Ovary (tissue), 7 donors: ENCODE measurements at regions not wholly inside any gene's neighbourhood (a gene's known extent, or its start where the extent isn't known, plus 50 kb on each side); places are given as distances from the start of the nearest gene placed in this dataset.

ENCODE experiments used
- DNase-seq, 5 donors: peaks; one replicate each; pipeline ENCODE4 v3.0.0-alpha.2; 2019 to 2020
- H3K27ac ChIP-seq, 2 donors: fragments of 200-600 bp; one replicate each; pipeline versions ENCODE4 v1.5.1 to v1.8.0; 2019 to 2022
- H3K27me3 ChIP-seq: fragments of 200-600 bp; one replicate; pipeline ENCODE4 v1.8.0; 2022
- H3K36me3 ChIP-seq: fragments of 200-600 bp; sonication (generic); one replicate; pipeline ENCODE4 v1.5.1; 2019
- H3K4me1 ChIP-seq: one replicate; pipeline ENCODE4 v1.8.1; 2013; ENCODE audit warnings: mild to moderate bottlenecking, moderate library complexity; ENCODE audit not compliant: insufficient read depth
- H3K4me3 ChIP-seq: fragments of 200-600 bp; sonication (generic); one replicate; pipeline ENCODE4 v1.5.1; 2017
- H3K9me3 ChIP-seq, 2 donors: fragments of 200-600 bp in 1 of 2; sonication (generic) in 1 of 2; one replicate each; pipeline versions ENCODE4 v1.5.1 to v1.8.1; 2013 to 2019; ENCODE audit warnings: mild to moderate bottlenecking in 1 of 2, moderate library complexity in 1 of 2
- EP300 ChIP-seq: sonication (generic); formaldehyde crosslinking; IDR thresholded peaks from one replicate; pipeline ENCODE4 v1.6.1; 2017; ENCODE audit warnings: antibody characterized with exemption
- POLR2A ChIP-seq: fragments of 450-650 bp; IDR thresholded peaks from one replicate; pipeline ENCODE4 v1.6.1; 2017; ENCODE audit warnings: antibody characterized with exemption, mild to moderate bottlenecking, moderate library complexity
- WGBS, 3 donors: extraction: QIAGEN DNeasy Blood & Tissue Kit in 1 of 3; methylation state at CpG; one replicate each; pipeline versions ENCODE4 v1.1.5 to v1.1.7; 2013 to 2017; 5-methylcytosine and 5-hydroxymethylcytosine counted together
- intact Hi-C, 4 donors: fragments of 100-400 bp; cut with DNase I; formaldehyde crosslinking; loops; one replicate each; pipeline versions ENCODE4 v1.11.0 to v1.15.1; 2022 to 2023
- TF ChIP-seq, protein P1 (sequence below), 3 donors: fragments of 450-650 bp in 2 of 3; fragments of 200-600 bp in 1 of 3; IDR thresholded peaks; one replicate each; pipeline versions ENCODE4 v1.5.1 to v1.8.0; 2016 to 2022; ENCODE audit warnings: antibody characterized with exemption in 3 of 3, mild to moderate bottlenecking in 1 of 3
- donor health status: DM: no; HTN: no; CAD: no; lungs with moderate emphysema.
- donor health status: DM: no; HTN: no; CAD: no.
- donor health status: Bipolar disorder and iron deficiency.
- donor health status: DM: no; HTN: no; CAD: no.
- donor health status: DM: yes; HTN: yes; CAD: no.

DNA sequence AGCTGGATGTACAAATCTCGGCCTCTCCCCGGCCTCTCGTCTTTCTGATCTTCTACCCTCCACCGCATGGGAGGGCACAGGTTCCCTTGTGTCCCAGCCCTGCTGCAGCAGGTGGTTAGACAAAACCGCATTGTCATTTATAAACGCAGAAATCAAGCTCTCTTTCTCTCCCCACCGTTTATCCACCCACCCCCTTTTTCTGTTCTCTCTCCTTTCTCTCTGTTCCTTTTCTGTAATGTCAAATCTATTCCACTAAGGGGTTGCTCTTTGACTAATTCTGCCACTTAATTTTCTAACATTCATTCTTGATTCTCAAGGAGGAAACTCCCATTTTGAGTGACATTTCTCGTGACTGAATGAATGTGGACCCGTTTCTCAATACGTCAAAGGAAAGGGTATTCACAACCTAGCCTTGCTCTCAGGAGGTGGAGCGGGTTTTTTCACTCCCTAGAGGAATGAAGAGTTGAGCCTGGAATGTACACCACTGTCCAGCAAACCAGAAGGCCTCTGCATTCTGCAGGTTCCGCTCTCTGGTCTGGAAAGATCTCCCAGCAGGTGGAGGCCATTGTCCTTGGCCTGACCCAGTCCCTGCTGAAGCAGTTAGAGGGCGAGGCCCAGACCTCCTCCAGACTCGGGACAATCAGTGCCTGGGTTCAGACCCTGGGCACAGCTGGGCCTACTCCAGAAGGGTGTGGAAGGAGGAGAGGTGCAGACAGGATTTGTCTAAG lies 70.9 kb upstream of the ENPP6 start:
- TF ChIP-seq POLR2A (no peak), EP300 (no peak)
- TF ChIP-seq, protein P1, sequence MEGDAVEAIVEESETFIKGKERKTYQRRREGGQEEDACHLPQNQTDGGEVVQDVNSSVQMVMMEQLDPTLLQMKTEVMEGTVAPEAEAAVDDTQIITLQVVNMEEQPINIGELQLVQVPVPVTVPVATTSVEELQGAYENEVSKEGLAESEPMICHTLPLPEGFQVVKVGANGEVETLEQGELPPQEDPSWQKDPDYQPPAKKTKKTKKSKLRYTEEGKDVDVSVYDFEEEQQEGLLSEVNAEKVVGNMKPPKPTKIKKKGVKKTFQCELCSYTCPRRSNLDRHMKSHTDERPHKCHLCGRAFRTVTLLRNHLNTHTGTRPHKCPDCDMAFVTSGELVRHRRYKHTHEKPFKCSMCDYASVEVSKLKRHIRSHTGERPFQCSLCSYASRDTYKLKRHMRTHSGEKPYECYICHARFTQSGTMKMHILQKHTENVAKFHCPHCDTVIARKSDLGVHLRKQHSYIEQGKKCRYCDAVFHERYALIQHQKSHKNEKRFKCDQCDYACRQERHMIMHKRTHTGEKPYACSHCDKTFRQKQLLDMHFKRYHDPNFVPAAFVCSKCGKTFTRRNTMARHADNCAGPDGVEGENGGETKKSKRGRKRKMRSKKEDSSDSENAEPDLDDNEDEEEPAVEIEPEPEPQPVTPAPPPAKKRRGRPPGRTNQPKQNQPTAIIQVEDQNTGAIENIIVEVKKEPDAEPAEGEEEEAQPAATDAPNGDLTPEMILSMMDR (IDR thresholded peaks at IDR 0.05) = no peak

DNA sequence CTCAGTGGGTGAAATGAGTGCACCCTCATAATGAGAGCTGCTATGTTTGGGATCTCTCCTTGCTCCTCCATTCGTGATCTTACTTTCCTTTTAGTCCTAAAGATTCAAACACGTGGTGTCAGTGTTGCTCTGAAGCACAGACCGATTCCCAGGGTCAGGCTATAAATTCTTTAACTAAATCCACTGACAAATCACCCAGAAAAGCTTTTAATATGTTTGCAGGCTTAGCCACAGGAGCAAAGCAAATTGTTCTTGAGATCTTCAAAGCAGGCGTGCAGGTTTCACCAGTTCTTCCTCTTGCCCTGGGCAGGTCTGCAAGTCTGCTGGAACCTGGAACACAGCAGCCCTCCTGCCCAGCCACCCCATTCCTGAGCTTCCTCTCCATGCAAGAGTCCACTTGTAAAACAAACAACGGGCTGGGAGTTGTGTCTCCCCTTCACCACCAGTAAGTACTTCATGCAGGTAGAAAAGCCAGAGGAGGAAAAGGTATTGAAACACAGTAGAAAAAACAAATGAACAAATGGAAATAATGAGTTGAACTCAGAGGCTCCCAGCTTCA lies 70.1 kb upstream of the ENPP6 start:
- Histone ChIP-seq H3K4me1 (peaks cover 8% of the 10 kb centered on the region), H3K36me3 (no peaks in the 10 kb centered on the region), H3K27me3 (no peaks in the 10 kb centered on the region), H3K4me3 (no peak overlapping the region), H3K9me3 (no peaks in the 10 kb centered on the region), H3K27ac (peak overlapping the region in 1 of 2 donors; percentile 57)
- intact Hi-C loops = loop anchor here (2.0 to 10.0 kb wide), 9 partner anchors 23 to 360 kb away; partner anchors contain the start of genes IRF2 (in 2 of the 4), CASP3 (in 1 of the 4) and PRIMPOL (in 1 of the 4)
- no peak for DNase-seq
- 9 to 12% (median 9%) methylated on average over 5 of the region's 5 CpGs for WGBS, 3 donors
- TF ChIP-seq EP300 (no peak), POLR2A (no peak)
- TF ChIP-seq, protein P1 (IDR thresholded peaks at IDR 0.05) = peak in 1 of 3 donors; percentile 25

More for the DNA sequence above, 70.9 kb upstream of the ENPP6 start:
- Histone ChIP-seq H3K36me3 (no peaks in the 10 kb centered on the region), H3K4me1 (peaks cover 8% of the 10 kb centered on the region), H3K27ac (peak overlapping the region in 1 of 2 donors; percentile 57), H3K27me3 (no peaks in the 10 kb centered on the region), H3K9me3 (no peaks in the 10 kb centered on the region), H3K4me3 (no peak overlapping the region)
- 64 to 68% (median 68%) methylated on average over 13 to 14 of the region's 14 CpGs for WGBS, 3 donors
- intact Hi-C loops = loop anchor here (5.0 to 10.0 kb wide), 6 partner anchors 56 to 359 kb away; partner anchors contain the start of genes IRF2 (in 2 of the 4), CASP3 (in 1 of the 4) and PRIMPOL (in 1 of the 4)
- DNase-seq = peak in 1 of 5 donors; percentile 24

DNA sequence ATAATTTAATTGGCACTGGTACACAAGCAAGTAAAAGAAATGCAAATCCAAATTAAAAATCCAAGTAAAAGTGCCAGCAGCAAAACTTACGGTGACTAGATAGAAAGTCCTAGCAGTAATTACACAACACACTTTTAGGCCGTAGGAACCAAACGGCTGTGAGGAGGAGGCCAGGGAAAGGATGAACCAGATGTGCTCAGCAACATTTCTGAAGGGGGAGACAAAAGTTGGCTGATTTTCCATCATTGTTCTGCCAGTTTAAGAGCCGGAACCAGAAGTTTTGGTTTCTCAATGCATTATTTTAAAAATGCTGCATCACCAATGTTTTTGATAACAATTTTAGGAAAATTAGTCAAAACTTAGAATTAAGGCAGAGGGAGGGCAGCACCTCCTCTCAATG lies 68.7 kb upstream of the ENPP6 start:
- no peak for TF ChIP-seq EP300
- TF ChIP-seq, protein P1 (IDR thresholded peaks at IDR 0.05) = no peak
- no peak for TF ChIP-seq POLR2A
- H3K36me3 ChIP-seq = no peaks in the 10 kb centered on the region
- WGBS, 3 donors = 10 to 17% (median 16%) methylated on average over 4 of the region's 4 CpGs
- no peak overlapping the region for H3K27ac ChIP-seq
- intact Hi-C loops = loop anchor here (2.0 to 10.0 kb wide), 9 partner anchors 22 to 361 kb away; partner anchors contain the start of genes IRF2 (in 2 of the 4), CASP3 (in 1 of the 4) and PRIMPOL (in 1 of the 4)
- no peak overlapping the region for H3K4me3 ChIP-seq
- peak in 2 of 5 donors; percentile 43 to 49 for DNase-seq
- no peaks in the 10 kb centered on the region for H3K27me3 ChIP-seq
- H3K9me3 ChIP-seq = no peaks in the 10 kb centered on the region
- H3K4me1 ChIP-seq = peaks cover 8% of the 10 kb centered on the region

DNA sequence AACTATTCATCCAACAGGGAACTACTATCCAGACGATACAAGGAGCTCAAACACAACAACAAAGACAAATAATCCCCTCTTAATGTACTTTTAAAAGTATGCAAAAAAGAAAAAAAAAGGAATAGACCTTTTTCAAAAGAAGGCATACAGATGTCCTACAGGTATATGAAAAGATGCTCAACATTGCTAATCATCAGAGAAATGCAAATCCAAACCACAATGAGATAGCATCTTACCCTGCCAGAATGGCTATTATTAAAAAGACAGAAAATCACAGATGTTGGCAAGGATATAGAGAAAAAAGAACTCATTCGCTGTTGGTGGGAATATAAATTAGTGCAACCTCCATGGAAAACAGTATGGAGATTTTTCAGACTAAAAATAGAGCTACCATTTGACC lies 67.1 kb upstream of the ENPP6 start:
- peaks cover 8% of the 10 kb centered on the region for H3K4me1 ChIP-seq
- WGBS, 3 donors = 62 to 76% (median 67%) methylated on average over 2 of the region's 2 CpGs
- DNase-seq = no peak
- H3K36me3 ChIP-seq = no peaks in the 10 kb centered on the region
- TF ChIP-seq POLR2A = no peak
- TF ChIP-seq, protein P1 (IDR thresholded peaks at IDR 0.05) = no peak
- TF ChIP-seq EP300 = no peak
- H3K27ac ChIP-seq = no peak overlapping the region
- H3K4me3 ChIP-seq = no peak overlapping the region
- intact Hi-C loops = loop anchor here (5.0 to 10.0 kb wide), 6 partner anchors 60 to 363 kb away; partner anchors contain the start of genes IRF2 (in 2 of the 4), CASP3 (in 1 of the 4) and PRIMPOL (in 1 of the 4)
- no peaks in the 10 kb centered on the region for H3K27me3 ChIP-seq
- H3K9me3 ChIP-seq = no peaks in the 10 kb centered on the region
